ENCODE measurements at regions not wholly inside any gene's neighbourhood (a gene's known extent, or its start where the extent isn't known, plus 50 kb on each side); places are given as distances from the start of the nearest gene placed in this dataset.

DNA sequence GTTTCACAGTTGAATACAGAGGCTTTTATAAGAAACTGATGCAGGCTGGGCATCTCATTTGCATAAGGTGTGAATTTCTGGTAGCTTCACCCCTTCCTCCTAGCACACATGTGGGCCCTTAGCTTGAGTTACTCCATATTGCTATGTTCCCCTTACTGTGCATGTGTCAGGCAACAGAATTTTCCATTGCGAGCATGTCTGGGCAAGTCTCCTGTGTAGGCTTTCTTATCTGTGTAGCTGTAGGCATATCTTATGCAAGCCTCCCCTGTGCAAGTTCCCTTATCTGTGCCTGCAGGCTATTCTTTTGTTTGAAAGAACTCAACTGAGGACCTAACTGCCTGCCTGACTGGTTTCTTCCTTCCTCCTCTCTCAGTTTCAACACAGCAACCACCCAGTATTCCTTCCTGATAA lies 597.4 kb upstream of the CDH5 start:
- Histone ChIP-seq H3K27ac (ENCODE audit: extremely low read length, insufficient read depth, low read length) (no peak overlapping the region), H3K36me3 (replicated peaks in 1 of 2; ENCODE audit: control insufficient read depth in 1 of 2, insufficient read depth in 2 of 2, low read length in 2 of 2) (no peaks in the 10 kb centered on the region), H3K4me2 (ENCODE audit: low read depth, low read length) (no peak overlapping the region), H3K27me3 (ENCODE audit: control insufficient read depth in 1 of 2, insufficient read depth in 2 of 2, low read length in 2 of 2) (no peaks in the 10 kb centered on the region), H3K9me3 (ENCODE audit: low read length) (peaks cover 33% of the 10 kb centered on the region), H2AFZ (ENCODE audit: low read length) (no peak overlapping the region), H4K20me1 (ENCODE audit: insufficient read depth, low read length) (no peaks in the 10 kb centered on the region), H3K4me3 (replicated peaks in 1 of 3; ENCODE audit: insufficient read depth in 1 of 3, low read depth in 2 of 3, low read length in 3 of 3) (no peak overlapping the region), H3K4me1 (ENCODE audit: insufficient read depth, low read length) (peaks cover 11% of the 10 kb centered on the region), H3K9ac (ENCODE audit: insufficient read depth, low read depth, low read length) (no peak overlapping the region), H3K79me2 (ENCODE audit: insufficient read depth, low read length) (no peaks in the 10 kb centered on the region)
- DNase-seq (ENCODE audit: low spot score), result no peak
- in situ Hi-C loops (cut with HindIII; ENCODE audit: extremely low pct_ligation_motif_present, low pct_unique_long_range_greater_than_20kb), result no loop called here
- 84% methylated on average over 1 of the region's 1 CpG for WGBS (ENCODE audit: low lambda C conversion rate)
- TF ChIP-seq TP53 (CRISPR knock-in tag; conservative IDR thresholded peaks at IDR 0.05), result peak; percentile 98
- TF ChIP-seq HDAC6 (IDR thresholded peaks at IDR 0.05; ENCODE audit: low read depth, low read length), result no peak
- TF ChIP-seq AHR (CRISPR knock-in tag; IDR thresholded peaks at IDR 0.05), result no peak
- no peak for TF ChIP-seq RFX1 (IDR thresholded peaks at IDR 0.05)
- TF ChIP-seq DNMT1 (CRISPR knock-in tag; IDR thresholded peaks at IDR 0.05), result no peak
- TF ChIP-seq TBX2 (CRISPR knock-in tag; IDR thresholded peaks at IDR 0.05; ENCODE audit: borderline replicate concordance), result no peak
- CTCF ChIA-PET (ENCODE audit: low intra/inter-chr PET ratio, low total read pairs), result no interaction called here
- intact Hi-C loops (cut with micrococcal nuclease; ENCODE audit: unreplicated experiment), result no loop called here
- no peak for FAIRE-seq
- no TSS peak for BruUV-seq (replicated peaks)
- ATAC-seq, result no peak
- POLR2A ChIA-PET, result no interaction called here

DNA sequence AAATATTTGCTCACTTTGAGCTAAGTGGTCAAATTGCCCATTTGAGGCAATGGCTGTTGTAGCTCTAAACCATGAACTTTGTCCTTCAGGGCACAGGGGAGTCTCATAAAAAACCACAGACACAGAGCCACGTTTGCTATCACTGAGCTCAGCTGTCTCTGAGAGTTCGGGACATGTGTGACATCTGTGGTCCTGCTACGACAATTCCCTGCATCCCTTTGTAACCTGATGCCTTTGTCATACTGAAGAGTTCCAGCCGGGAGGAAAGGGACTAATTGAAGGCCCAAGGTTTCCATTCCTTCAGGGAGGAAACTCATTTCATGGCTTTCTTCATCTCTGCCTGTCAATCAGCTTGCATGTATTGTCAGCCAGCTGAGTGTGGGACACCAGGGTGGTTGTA lies 599.4 kb upstream of the CDH5 start:
- Histone ChIP-seq H3K27me3 (ENCODE audit: control insufficient read depth in 1 of 2, insufficient read depth in 2 of 2, low read length in 2 of 2) (no peaks in the 10 kb centered on the region), H3K4me2 (ENCODE audit: low read depth, low read length) (no peak overlapping the region), H3K79me2 (ENCODE audit: insufficient read depth, low read length) (no peaks in the 10 kb centered on the region), H3K4me3 (replicated peaks in 1 of 3; ENCODE audit: insufficient read depth in 1 of 3, low read depth in 2 of 3, low read length in 3 of 3) (no peak overlapping the region), H3K9me3 (ENCODE audit: low read length) (peaks cover 33% of the 10 kb centered on the region), H4K20me1 (ENCODE audit: insufficient read depth, low read length) (no peaks in the 10 kb centered on the region), H3K27ac (ENCODE audit: extremely low read length, insufficient read depth, low read length) (no peak overlapping the region), H3K36me3 (replicated peaks in 1 of 2; ENCODE audit: control insufficient read depth in 1 of 2, insufficient read depth in 2 of 2, low read length in 2 of 2) (no peaks in the 10 kb centered on the region), H2AFZ (ENCODE audit: low read length) (no peak overlapping the region), H3K9ac (ENCODE audit: insufficient read depth, low read depth, low read length) (no peak overlapping the region), H3K4me1 (ENCODE audit: insufficient read depth, low read length) (peaks cover 19% of the 10 kb centered on the region)
- CTCF ChIA-PET (ENCODE audit: low intra/inter-chr PET ratio, low total read pairs), result no interaction called here
- in situ Hi-C loops (cut with HindIII; ENCODE audit: extremely low pct_ligation_motif_present, low pct_unique_long_range_greater_than_20kb), result no loop called here
- 15% methylated on average over 4 of the region's 4 CpGs for WGBS (ENCODE audit: low lambda C conversion rate)
- no TSS peak for BruUV-seq (replicated peaks)
- FAIRE-seq (no peak), ATAC-seq (no peak), DNase-seq (ENCODE audit: low spot score) (no peak)
- TF ChIP-seq, protein P1, sequence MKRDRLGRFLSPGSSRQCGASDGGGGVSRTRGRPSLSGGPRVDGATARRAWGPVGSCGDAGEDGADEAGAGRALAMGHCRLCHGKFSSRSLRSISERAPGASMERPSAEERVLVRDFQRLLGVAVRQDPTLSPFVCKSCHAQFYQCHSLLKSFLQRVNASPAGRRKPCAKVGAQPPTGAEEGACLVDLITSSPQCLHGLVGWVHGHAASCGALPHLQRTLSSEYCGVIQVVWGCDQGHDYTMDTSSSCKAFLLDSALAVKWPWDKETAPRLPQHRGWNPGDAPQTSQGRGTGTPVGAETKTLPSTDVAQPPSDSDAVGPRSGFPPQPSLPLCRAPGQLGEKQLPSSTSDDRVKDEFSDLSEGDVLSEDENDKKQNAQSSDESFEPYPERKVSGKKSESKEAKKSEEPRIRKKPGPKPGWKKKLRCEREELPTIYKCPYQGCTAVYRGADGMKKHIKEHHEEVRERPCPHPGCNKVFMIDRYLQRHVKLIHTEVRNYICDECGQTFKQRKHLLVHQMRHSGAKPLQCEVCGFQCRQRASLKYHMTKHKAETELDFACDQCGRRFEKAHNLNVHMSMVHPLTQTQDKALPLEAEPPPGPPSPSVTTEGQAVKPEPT (CRISPR knock-in tag; IDR thresholded peaks at IDR 0.05; ENCODE audit: low read depth), result no peak
- no peak for TF ChIP-seq ZSCAN31 (CRISPR knock-in tag; IDR thresholded peaks at IDR 0.05; ENCODE audit: low read depth)
- intact Hi-C loops (cut with micrococcal nuclease; ENCODE audit: unreplicated experiment), result no loop called here
- POLR2A ChIA-PET, result no interaction called here
